Lung (tissue), 11 donors: ENCODE measurements at regions not wholly inside any gene's neighbourhood (a gene's known extent, or its start where the extent isn't known, plus 50 kb on each side); places are given as distances from the start of the nearest gene placed in this dataset.

Experiments
- ATAC-seq: fragments of 200-7000 bp; cut with Tn5 transposase; one replicate; pipeline ENCODE4 v1.9.1; 2020; ENCODE audit warnings: moderate number of reproducible peaks; ENCODE audit not compliant: insufficient read depth, low FRiP score
- DNase-seq, 3 donors: peaks; one replicate each; pipeline ENCODE4 v3.0.0-alpha.2; 2013 to 2017
- H3K27ac ChIP-seq, 2 donors: one replicate each; pipeline ENCODE4 v1.5.1; 2013; ENCODE audit warnings: mild to moderate bottlenecking in 2 of 2, moderate library complexity in 2 of 2, control low read depth in 1 of 2, inconsistent platforms in 1 of 2, low read depth in 1 of 2, low read length in 1 of 2
- H3K27me3 ChIP-seq, 3 donors: one replicate each; pipeline ENCODE4 v1.5.1; 2013; ENCODE audit warnings: low read length in 2 of 3; ENCODE audit not compliant: control insufficient read depth in 3 of 3, insufficient read depth in 3 of 3
- H3K36me3 ChIP-seq, 4 donors: one replicate each; pipeline ENCODE4 v1.5.1; 2013; ENCODE audit warnings: low read length in 4 of 4, mild to moderate bottlenecking in 1 of 4, moderate library complexity in 1 of 4; ENCODE audit not compliant: control insufficient read depth in 4 of 4, insufficient read depth in 4 of 4
- H3K4me1 ChIP-seq, 5 donors: one replicate each; pipeline ENCODE4 v1.5.1; 2013; ENCODE audit warnings: low read length in 5 of 5, mild to moderate bottlenecking in 2 of 5, moderate library complexity in 1 of 5; ENCODE audit not compliant: control insufficient read depth in 5 of 5, insufficient read depth in 5 of 5
- H3K4me3 ChIP-seq: one replicate; pipeline ENCODE4 v1.5.1; 2013; ENCODE audit warnings: mild to moderate bottlenecking, control low read depth, moderate library complexity
- H3K9ac ChIP-seq, 2 donors: one replicate each; pipeline ENCODE4 v1.5.1; 2013; ENCODE audit warnings: low read length in 2 of 2, control low read depth in 1 of 2; ENCODE audit not compliant: insufficient read depth in 1 of 2
- H3K9me3 ChIP-seq, 4 donors: one replicate each; pipeline ENCODE4 v1.5.1; 2013; ENCODE audit warnings: low read length in 3 of 4, mild to moderate bottlenecking in 1 of 4, moderate library complexity in 1 of 4; ENCODE audit not compliant: control insufficient read depth in 4 of 4, insufficient read depth in 3 of 4
- CTCF ChIP-seq: IDR thresholded peaks from 2 replicates; pipeline ENCODE4 v1.5.1; 2012; ENCODE audit warnings: mild to moderate bottlenecking; ENCODE audit errors: control extremely low read depth, extremely low read depth
- WGBS, 2 donors: extraction: QIAGEN DNeasy Blood & Tissue Kit; methylation state at CpG; one replicate each; pipeline ENCODE4 v1.1.7; 2013; 5-methylcytosine and 5-hydroxymethylcytosine counted together
- donor health status: control.
- donor health status: control.
- donor health status: Bipolar disorder and iron deficiency.
- donor health status: healthy.
- donor health status: DM: yes; HTN: yes; CAD: no.

- DNase-seq (peak in 2 of 3 donors; percentile 37 to 56), ATAC-seq (no peak)
- Histone ChIP-seq H3K27ac (no peak overlapping the region), H3K4me3 (no peak overlapping the region), H3K9me3 (peaks cover 0 to 3% (median 0%) of the 10 kb centered on the region in 4 donors), H3K9ac (no peak overlapping the region), H3K36me3 (no peaks in the 10 kb centered on the region), H3K4me1 (peaks cover 0 to 25% (median 0%) of the 10 kb centered on the region in 5 donors), H3K27me3 (no peaks in the 10 kb centered on the region)
- WGBS, 2 donors: 96 to 97% methylated on average over 1 of the region's 1 CpG
- TF ChIP-seq CTCF: no peak
Measured at GRCh38 chr4:123701131-123701575, 304.6 kb downstream of the SPRY1 start.

- Histone ChIP-seq H3K9ac (no peak overlapping the region), H3K4me1 (peaks cover 0 to 28% (median 0%) of the 10 kb centered on the region in 5 donors), H3K27ac (no peak overlapping the region), H3K9me3 (peaks cover 2 to 12% (median 4%) of the 10 kb centered on the region in 4 donors), H3K36me3 (no peaks in the 10 kb centered on the region), H3K27me3 (no peaks in the 10 kb centered on the region), H3K4me3 (no peak overlapping the region)
- DNase-seq (no peak), ATAC-seq (no peak)
- no peak for TF ChIP-seq CTCF
- 80 to 82% methylated on average over 6 of the region's 6 CpGs for WGBS, 2 donors
Measured at GRCh38 chr4:123705419-123705818, 308.8 kb downstream of the SPRY1 start.

- Histone ChIP-seq H3K27ac (no peak overlapping the region), H3K9me3 (peaks cover 2 to 12% (median 4%) of the 10 kb centered on the region in 4 donors), H3K27me3 (no peaks in the 10 kb centered on the region), H3K4me1 (peaks cover 0 to 16% (median 0%) of the 10 kb centered on the region in 5 donors), H3K36me3 (no peaks in the 10 kb centered on the region), H3K9ac (no peak overlapping the region), H3K4me3 (no peak overlapping the region)
- no peak for TF ChIP-seq CTCF
- no peak for ATAC-seq
- peak; percentile 64 to 94 (median 93) for DNase-seq
- 26 to 64% methylated on average over 1 of the region's 1 CpG for WGBS, 2 donors
Measured at GRCh38 chr4:123706973-123707372, 310.4 kb downstream of the SPRY1 start.

- Histone ChIP-seq H3K4me3 (no peak overlapping the region), H3K9me3 (peaks cover 2 to 15% (median 3%) of the 10 kb centered on the region in 4 donors), H3K36me3 (no peaks in the 10 kb centered on the region), H3K9ac (no peak overlapping the region), H3K27ac (no peak overlapping the region), H3K4me1 (peaks cover 0 to 16% (median 0%) of the 10 kb centered on the region in 5 donors), H3K27me3 (no peaks in the 10 kb centered on the region)
- no peak for DNase-seq
- TF ChIP-seq CTCF: no peak
- no peak for ATAC-seq
- 93 to 100% methylated on average over 2 of the region's 2 CpGs for WGBS, 2 donors
Measured at GRCh38 chr4:123708902-123709301, 312.3 kb downstream of the SPRY1 start.
